ENCODE measurements at regions not wholly inside any gene's neighbourhood (a gene's known extent, or its start where the extent isn't known, plus 50 kb on each side); places are given as distances from the start of the nearest gene placed in this dataset.
A peak's percentile ranks its signal among the peaks of the same experiment; 100 is the strongest.

DNA sequence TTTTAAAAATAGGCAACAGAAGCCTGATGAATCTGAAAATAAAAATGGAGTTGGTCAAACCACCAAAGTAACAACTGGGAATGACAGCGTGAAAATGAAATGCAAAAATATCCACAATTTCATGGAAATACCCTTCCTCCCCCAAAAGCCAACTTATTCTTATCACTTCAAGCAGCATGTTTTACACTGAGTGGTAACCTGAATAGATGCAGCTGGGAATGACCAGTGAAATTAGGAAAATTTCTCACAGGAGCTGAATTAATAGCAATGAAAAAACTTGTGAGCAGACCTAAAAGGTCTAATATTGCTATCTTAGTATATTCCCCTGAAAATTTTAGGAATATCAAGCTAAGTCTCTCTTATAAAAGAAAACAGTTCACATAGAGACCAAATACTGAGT is 239.0 kb downstream of the PCDH18 start:
- H3K4me1 ChIP-seq (ENCODE audit: control insufficient read depth, extremely low read depth, insufficient read depth, low read length): no peaks in the 10 kb centered on the region
- no peak overlapping the region for H3K4me2 ChIP-seq (ENCODE audit: extremely low read depth, insufficient read depth, low read length)
- H3K36me3 ChIP-seq (ENCODE audit: control insufficient read depth, insufficient read depth, low read length): no peaks in the 10 kb centered on the region
- H3K79me2 ChIP-seq (ENCODE audit: control insufficient read depth, insufficient read depth, low read length): no peaks in the 10 kb centered on the region
- no peak overlapping the region for H3K9ac ChIP-seq (ENCODE audit: insufficient read depth, low read length)
- H4K20me1 ChIP-seq (ENCODE audit: control insufficient read depth, extremely low read depth, insufficient read depth, low read length): no peaks in the 10 kb centered on the region
- TF ChIP-seq, protein P1, sequence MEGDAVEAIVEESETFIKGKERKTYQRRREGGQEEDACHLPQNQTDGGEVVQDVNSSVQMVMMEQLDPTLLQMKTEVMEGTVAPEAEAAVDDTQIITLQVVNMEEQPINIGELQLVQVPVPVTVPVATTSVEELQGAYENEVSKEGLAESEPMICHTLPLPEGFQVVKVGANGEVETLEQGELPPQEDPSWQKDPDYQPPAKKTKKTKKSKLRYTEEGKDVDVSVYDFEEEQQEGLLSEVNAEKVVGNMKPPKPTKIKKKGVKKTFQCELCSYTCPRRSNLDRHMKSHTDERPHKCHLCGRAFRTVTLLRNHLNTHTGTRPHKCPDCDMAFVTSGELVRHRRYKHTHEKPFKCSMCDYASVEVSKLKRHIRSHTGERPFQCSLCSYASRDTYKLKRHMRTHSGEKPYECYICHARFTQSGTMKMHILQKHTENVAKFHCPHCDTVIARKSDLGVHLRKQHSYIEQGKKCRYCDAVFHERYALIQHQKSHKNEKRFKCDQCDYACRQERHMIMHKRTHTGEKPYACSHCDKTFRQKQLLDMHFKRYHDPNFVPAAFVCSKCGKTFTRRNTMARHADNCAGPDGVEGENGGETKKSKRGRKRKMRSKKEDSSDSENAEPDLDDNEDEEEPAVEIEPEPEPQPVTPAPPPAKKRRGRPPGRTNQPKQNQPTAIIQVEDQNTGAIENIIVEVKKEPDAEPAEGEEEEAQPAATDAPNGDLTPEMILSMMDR (conservative IDR thresholded peaks at IDR 0.05 in 1 of 2, IDR thresholded peaks at IDR 0.05 in 1 of 2; ENCODE audit: low read depth in 1 of 2, low read length in 2 of 2): no peak
- TF ChIP-seq EZH2 (IDR thresholded peaks at IDR 0.05; ENCODE audit: low read length, missing control alignments): no peak
- DNase-seq (ENCODE audit: low read depth in 2 of 2): peak in 1 of 2 donors; percentile 10
- H2AFZ ChIP-seq (ENCODE audit: low read length): peak overlapping the region; percentile 52
- no peaks in the 10 kb centered on the region for H3K27me3 ChIP-seq (ENCODE audit: control insufficient read depth, insufficient read depth, low read length)
- H3K4me3 ChIP-seq (replicated peaks in 1 of 4; ENCODE audit: control extremely low read depth in 1 of 4, insufficient read depth in 1 of 4, low read depth in 3 of 4, low read length in 4 of 4): peak overlapping the region in 1 of 4 experiments; percentile 23
- H3K27ac ChIP-seq (ENCODE audit: insufficient read depth, low read length): no peak overlapping the region
- no peaks in the 10 kb centered on the region for H3K9me3 ChIP-seq (ENCODE audit: control insufficient read depth, insufficient read depth, low read depth, low read length)

- TF ChIP-seq EZH2 (IDR thresholded peaks at IDR 0.05; ENCODE audit: low read length, missing control alignments): no peak
- TF ChIP-seq, protein P1 (conservative IDR thresholded peaks at IDR 0.05 in 1 of 2, IDR thresholded peaks at IDR 0.05 in 1 of 2; ENCODE audit: low read depth in 1 of 2, low read length in 2 of 2): peak; percentile 34 to 51
- Histone ChIP-seq H4K20me1 (ENCODE audit: control insufficient read depth, extremely low read depth, insufficient read depth, low read length) (no peaks in the 10 kb centered on the region), H3K9me3 (ENCODE audit: control insufficient read depth, insufficient read depth, low read depth, low read length) (no peaks in the 10 kb centered on the region), H3K36me3 (ENCODE audit: control insufficient read depth, insufficient read depth, low read length) (no peaks in the 10 kb centered on the region), H3K4me3 (replicated peaks in 1 of 4; ENCODE audit: control extremely low read depth in 1 of 4, insufficient read depth in 1 of 4, low read depth in 3 of 4, low read length in 4 of 4) (no peak overlapping the region), H3K27ac (ENCODE audit: insufficient read depth, low read length) (no peak overlapping the region), H3K79me2 (ENCODE audit: control insufficient read depth, insufficient read depth, low read length) (no peaks in the 10 kb centered on the region), H3K27me3 (ENCODE audit: control insufficient read depth, insufficient read depth, low read length) (no peaks in the 10 kb centered on the region), H3K9ac (ENCODE audit: insufficient read depth, low read length) (no peak overlapping the region), H3K4me2 (ENCODE audit: extremely low read depth, insufficient read depth, low read length) (no peak overlapping the region), H2AFZ (ENCODE audit: low read length) (no peak overlapping the region), H3K4me1 (ENCODE audit: control insufficient read depth, extremely low read depth, insufficient read depth, low read length) (no peaks in the 10 kb centered on the region)
- DNase-seq (ENCODE audit: low read depth in 2 of 2): peak; percentile 31 to 66
Observed at GRCh38 chr4:137283737-137284136, 248.6 kb downstream of the PCDH18 start.

- Histone ChIP-seq H3K36me3 (ENCODE audit: control insufficient read depth, insufficient read depth, low read length) (no peaks in the 10 kb centered on the region), H3K9me3 (ENCODE audit: control insufficient read depth, insufficient read depth, low read depth, low read length) (no peaks in the 10 kb centered on the region), H3K4me3 (replicated peaks in 1 of 4; ENCODE audit: control extremely low read depth in 1 of 4, insufficient read depth in 1 of 4, low read depth in 3 of 4, low read length in 4 of 4) (no peak overlapping the region), H3K27ac (ENCODE audit: insufficient read depth, low read length) (no peak overlapping the region), H3K9ac (ENCODE audit: insufficient read depth, low read length) (no peak overlapping the region), H3K79me2 (ENCODE audit: control insufficient read depth, insufficient read depth, low read length) (no peaks in the 10 kb centered on the region), H2AFZ (ENCODE audit: low read length) (no peak overlapping the region), H3K4me2 (ENCODE audit: extremely low read depth, insufficient read depth, low read length) (no peak overlapping the region), H3K4me1 (ENCODE audit: control insufficient read depth, extremely low read depth, insufficient read depth, low read length) (no peaks in the 10 kb centered on the region), H3K27me3 (ENCODE audit: control insufficient read depth, insufficient read depth, low read length) (no peaks in the 10 kb centered on the region), H4K20me1 (ENCODE audit: control insufficient read depth, extremely low read depth, insufficient read depth, low read length) (no peaks in the 10 kb centered on the region)
- DNase-seq (ENCODE audit: low read depth in 2 of 2): no peak
- TF ChIP-seq, protein P1 (conservative IDR thresholded peaks at IDR 0.05 in 1 of 2, IDR thresholded peaks at IDR 0.05 in 1 of 2; ENCODE audit: low read depth in 1 of 2, low read length in 2 of 2): no peak
- TF ChIP-seq EZH2 (IDR thresholded peaks at IDR 0.05; ENCODE audit: low read length, missing control alignments): no peak
Observed at GRCh38 chr4:137278431-137278830, 253.9 kb downstream of the PCDH18 start.

All from fibroblast of lung (primary cell).